ENCODE measurements at regions not wholly inside any gene's neighbourhood (a gene's known extent, or its start where the extent isn't known, plus 50 kb on each side); places are given as distances from the start of the nearest gene placed in this dataset.

- no peak overlapping the region for H2BK12ac ChIP-seq (ENCODE audit: insufficient read length, low read depth, low read length)
- Mint-ChIP-seq H3K27ac (peak overlapping the region in 1 of 3 experiments; percentile 38; a peak in 1 of 7 replicates), H3K9me3 (no peaks in the 10 kb centered on the region), H3K4me3 (no peak overlapping the region), H3K36me3 (ENCODE audit: insufficient read depth in 1 of 3, low read depth in 3 of 3) (no peaks in the 10 kb centered on the region), H3K27me3 (ENCODE audit: low read depth) (no peaks in the 10 kb centered on the region), H3K4me1 (peaks cover 5 to 8% of the 10 kb centered on the region in 2 experiments; a peak in 3 of 4 replicates)
- H4K91ac ChIP-seq (ENCODE audit: insufficient read length, low read depth, low read length), result no peak overlapping the region
- H3K18ac ChIP-seq (ENCODE audit: insufficient read length, low read depth, low read length), result no peak overlapping the region
- H3K4ac ChIP-seq (ENCODE audit: low read depth, low read length), result no peak overlapping the region
- H3K56ac ChIP-seq (ENCODE audit: insufficient read length, low read depth, low read length), result no peak overlapping the region
- H3T11ph ChIP-seq (ENCODE audit: low read length), result no peak overlapping the region
- no peaks in the 10 kb centered on the region for H3K79me2 ChIP-seq (ENCODE audit: insufficient read depth, low read length)
- H3K23ac ChIP-seq (ENCODE audit: insufficient read length, low read depth, low read length), result no peak overlapping the region
- H2BK120ac ChIP-seq (ENCODE audit: low read depth, low read length, poor library complexity, severe bottlenecking), result no peak overlapping the region
- no peak overlapping the region for H2BK20ac ChIP-seq (ENCODE audit: low read depth, low read length, poor library complexity, severe bottlenecking)
- no CpG with 5 or more reads among the region's 4 CpGs for WGBS (ENCODE audit: extremely low coverage, insufficient read length, low lambda C conversion rate)
- no peak overlapping the region for H2AFZ ChIP-seq (ENCODE audit: low read length)
- no peak overlapping the region for H3K9ac ChIP-seq (ENCODE audit: extremely low read depth, insufficient read length, low read length)
- no peaks in the 10 kb centered on the region for H3K27me3 ChIP-seq (ENCODE audit: insufficient read depth, low read length)
- DNase-seq, result no peak
- H3K79me1 ChIP-seq (ENCODE audit: insufficient read depth, low read depth, low read length, poor library complexity, severe bottlenecking), result no peaks in the 10 kb centered on the region
- H3K4me2 ChIP-seq (ENCODE audit: insufficient read depth, insufficient read length, low read length), result no peak overlapping the region
- no peaks in the 10 kb centered on the region for H3K9me3 ChIP-seq (ENCODE audit: control insufficient read depth, low read depth, low read length)
- H2BK15ac ChIP-seq (ENCODE audit: low read depth, low read length), result no peak overlapping the region
- no peak overlapping the region for H3K27ac ChIP-seq (ENCODE audit: insufficient read length, low read depth, low read length)
- no peak overlapping the region for H4K8ac ChIP-seq (replicated peaks; ENCODE audit: insufficient read length, low read depth, low read length)
- no peaks in the 10 kb centered on the region for H3K23me2 ChIP-seq (ENCODE audit: insufficient read length, low read depth, low read length, poor library complexity, severe bottlenecking)
- no peaks in the 10 kb centered on the region for H4K20me1 ChIP-seq (ENCODE audit: control insufficient read depth, insufficient read depth, insufficient read length)
- H2BK5ac ChIP-seq (ENCODE audit: insufficient read length, low read length), result no peak overlapping the region
- TF ChIP-seq, protein P1, sequence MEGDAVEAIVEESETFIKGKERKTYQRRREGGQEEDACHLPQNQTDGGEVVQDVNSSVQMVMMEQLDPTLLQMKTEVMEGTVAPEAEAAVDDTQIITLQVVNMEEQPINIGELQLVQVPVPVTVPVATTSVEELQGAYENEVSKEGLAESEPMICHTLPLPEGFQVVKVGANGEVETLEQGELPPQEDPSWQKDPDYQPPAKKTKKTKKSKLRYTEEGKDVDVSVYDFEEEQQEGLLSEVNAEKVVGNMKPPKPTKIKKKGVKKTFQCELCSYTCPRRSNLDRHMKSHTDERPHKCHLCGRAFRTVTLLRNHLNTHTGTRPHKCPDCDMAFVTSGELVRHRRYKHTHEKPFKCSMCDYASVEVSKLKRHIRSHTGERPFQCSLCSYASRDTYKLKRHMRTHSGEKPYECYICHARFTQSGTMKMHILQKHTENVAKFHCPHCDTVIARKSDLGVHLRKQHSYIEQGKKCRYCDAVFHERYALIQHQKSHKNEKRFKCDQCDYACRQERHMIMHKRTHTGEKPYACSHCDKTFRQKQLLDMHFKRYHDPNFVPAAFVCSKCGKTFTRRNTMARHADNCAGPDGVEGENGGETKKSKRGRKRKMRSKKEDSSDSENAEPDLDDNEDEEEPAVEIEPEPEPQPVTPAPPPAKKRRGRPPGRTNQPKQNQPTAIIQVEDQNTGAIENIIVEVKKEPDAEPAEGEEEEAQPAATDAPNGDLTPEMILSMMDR (conservative IDR thresholded peaks at IDR 0.05), result no peak
- H3K4me1 ChIP-seq (ENCODE audit: insufficient read depth, low read length), result no peaks in the 10 kb centered on the region
- no peak overlapping the region for H3K14ac ChIP-seq (ENCODE audit: insufficient read depth, low read length)
- no peak overlapping the region for H2AK5ac ChIP-seq (ENCODE audit: insufficient read length, low read length)
- no peak overlapping the region for H4K5ac ChIP-seq (ENCODE audit: insufficient read length, low read depth, low read length)
Observed at GRCh38 chr2:226408141-226408540, 391.5 kb downstream of the IRS1 start.

Data from H9 (cell line).